ENCODE measurements at regions not wholly inside any gene's neighbourhood (a gene's known extent, or its start where the extent isn't known, plus 50 kb on each side); places are given as distances from the start of the nearest gene placed in this dataset.

DNA sequence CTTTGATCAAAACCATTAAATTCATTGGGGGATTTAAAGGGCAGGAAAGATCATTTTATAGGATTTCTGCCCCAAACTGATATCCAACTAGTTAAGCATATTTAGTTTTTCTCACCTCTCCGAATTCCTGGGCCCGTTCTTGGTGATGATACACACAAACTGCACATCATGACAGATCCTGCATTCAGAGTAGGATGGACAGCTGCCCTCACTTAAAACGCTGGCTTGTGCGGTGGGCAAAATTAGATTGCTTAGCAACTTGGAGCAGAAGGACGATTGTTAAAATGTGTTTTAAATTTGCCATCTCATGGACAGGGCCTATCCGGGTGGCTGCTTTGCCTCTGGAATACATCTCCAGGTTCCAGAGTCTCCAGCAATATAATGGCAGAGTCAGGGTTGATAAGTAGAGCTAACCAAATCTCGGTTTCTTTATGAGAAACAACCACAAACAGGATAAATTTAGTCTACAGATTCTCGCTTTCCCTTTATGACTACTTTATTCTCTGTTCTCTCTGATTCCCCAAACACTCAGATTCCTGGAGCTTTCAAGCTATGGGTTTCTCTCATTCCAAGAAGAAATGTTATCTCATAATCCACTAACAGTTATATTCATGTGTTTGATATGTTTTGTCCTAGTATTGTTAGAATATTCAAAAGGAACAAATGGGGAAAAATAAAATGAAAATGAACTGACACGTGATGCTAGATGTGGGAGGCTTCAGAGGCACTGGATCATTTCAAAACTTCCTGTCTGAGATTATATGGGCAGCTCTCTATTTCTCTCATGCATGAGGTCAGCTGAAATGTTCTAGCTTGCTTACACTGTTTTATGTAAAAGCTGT, 1014.1 kb upstream of the SEMA6D start:
- Mint-ChIP-seq H3K27ac (no peak overlapping the region), H3K4me3 (no peak overlapping the region), H3K9me3 (ENCODE audit: insufficient read depth) (peaks cover 9% of the 10 kb centered on the region), H3K27me3 (no peaks in the 10 kb centered on the region), H3K4me1 (no peaks in the 10 kb centered on the region)
- Histone ChIP-seq H3K4me1 (ENCODE audit: control insufficient read depth in 2 of 2, insufficient read depth in 2 of 2, low read length in 2 of 2) (no peaks in the 10 kb centered on the region), H3K36me3 (replicated peaks in 1 of 2; ENCODE audit: control extremely low read depth in 1 of 2, control insufficient read depth in 1 of 2, extremely low read depth in 1 of 2, insufficient read depth in 2 of 2, low read length in 1 of 2) (no peaks in the 10 kb centered on the region), H3K4me2 (replicated peaks; ENCODE audit: low read depth, low read length, poor library complexity, severe bottlenecking) (no peak overlapping the region), H3K9me3 (ENCODE audit: control extremely low read depth in 1 of 3, control insufficient read depth in 2 of 3, insufficient read depth in 1 of 3, low read length in 2 of 3) (no peaks in the 10 kb centered on the region), H2AFZ (ENCODE audit: insufficient read depth, low read depth, low read length, poor library complexity, severe bottlenecking) (no peak overlapping the region), H3K9ac (ENCODE audit: low read length) (no peak overlapping the region), H3K27me3 (replicated peaks in 1 of 4; ENCODE audit: control extremely low read depth in 1 of 4, control insufficient read depth in 3 of 4, insufficient read depth in 4 of 4, low read length in 3 of 4) (no peaks in the 10 kb centered on the region), H4K20me1 (ENCODE audit: control insufficient read depth, insufficient read depth, low read length, poor library complexity, severe bottlenecking) (no peaks in the 10 kb centered on the region), H3K4me3 (ENCODE audit: control extremely low read depth in 1 of 5, extremely low read depth in 1 of 5, insufficient read depth in 1 of 5, low read depth in 2 of 5, low read length in 4 of 5) (no peak overlapping the region), H3K79me2 (ENCODE audit: control insufficient read depth, insufficient read depth, low read length) (no peaks in the 10 kb centered on the region), H3K27ac (ENCODE audit: low read length in 2 of 2) (no peak overlapping the region)
- WGBS (ENCODE audit: insufficient coverage): 79% methylated on average over 6 of the region's 9 CpGs
- intact Hi-C loops (cut with micrococcal nuclease): no loop called here
- ATAC-seq (ENCODE audit: low read depth) (no peak), DNase-seq (no peak)
- no peak for TF ChIP-seq EZH2 (IDR thresholded peaks at IDR 0.05; ENCODE audit: borderline replicate concordance, insufficient read depth, low read depth, low read length, poor library complexity, severe bottlenecking)
- TF ChIP-seq, protein P1, sequence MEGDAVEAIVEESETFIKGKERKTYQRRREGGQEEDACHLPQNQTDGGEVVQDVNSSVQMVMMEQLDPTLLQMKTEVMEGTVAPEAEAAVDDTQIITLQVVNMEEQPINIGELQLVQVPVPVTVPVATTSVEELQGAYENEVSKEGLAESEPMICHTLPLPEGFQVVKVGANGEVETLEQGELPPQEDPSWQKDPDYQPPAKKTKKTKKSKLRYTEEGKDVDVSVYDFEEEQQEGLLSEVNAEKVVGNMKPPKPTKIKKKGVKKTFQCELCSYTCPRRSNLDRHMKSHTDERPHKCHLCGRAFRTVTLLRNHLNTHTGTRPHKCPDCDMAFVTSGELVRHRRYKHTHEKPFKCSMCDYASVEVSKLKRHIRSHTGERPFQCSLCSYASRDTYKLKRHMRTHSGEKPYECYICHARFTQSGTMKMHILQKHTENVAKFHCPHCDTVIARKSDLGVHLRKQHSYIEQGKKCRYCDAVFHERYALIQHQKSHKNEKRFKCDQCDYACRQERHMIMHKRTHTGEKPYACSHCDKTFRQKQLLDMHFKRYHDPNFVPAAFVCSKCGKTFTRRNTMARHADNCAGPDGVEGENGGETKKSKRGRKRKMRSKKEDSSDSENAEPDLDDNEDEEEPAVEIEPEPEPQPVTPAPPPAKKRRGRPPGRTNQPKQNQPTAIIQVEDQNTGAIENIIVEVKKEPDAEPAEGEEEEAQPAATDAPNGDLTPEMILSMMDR (IDR thresholded peaks at IDR 0.05): no peak
- CTCF ChIA-PET: no interaction called here
- POLR2A ChIA-PET: no interaction called here

DNA sequence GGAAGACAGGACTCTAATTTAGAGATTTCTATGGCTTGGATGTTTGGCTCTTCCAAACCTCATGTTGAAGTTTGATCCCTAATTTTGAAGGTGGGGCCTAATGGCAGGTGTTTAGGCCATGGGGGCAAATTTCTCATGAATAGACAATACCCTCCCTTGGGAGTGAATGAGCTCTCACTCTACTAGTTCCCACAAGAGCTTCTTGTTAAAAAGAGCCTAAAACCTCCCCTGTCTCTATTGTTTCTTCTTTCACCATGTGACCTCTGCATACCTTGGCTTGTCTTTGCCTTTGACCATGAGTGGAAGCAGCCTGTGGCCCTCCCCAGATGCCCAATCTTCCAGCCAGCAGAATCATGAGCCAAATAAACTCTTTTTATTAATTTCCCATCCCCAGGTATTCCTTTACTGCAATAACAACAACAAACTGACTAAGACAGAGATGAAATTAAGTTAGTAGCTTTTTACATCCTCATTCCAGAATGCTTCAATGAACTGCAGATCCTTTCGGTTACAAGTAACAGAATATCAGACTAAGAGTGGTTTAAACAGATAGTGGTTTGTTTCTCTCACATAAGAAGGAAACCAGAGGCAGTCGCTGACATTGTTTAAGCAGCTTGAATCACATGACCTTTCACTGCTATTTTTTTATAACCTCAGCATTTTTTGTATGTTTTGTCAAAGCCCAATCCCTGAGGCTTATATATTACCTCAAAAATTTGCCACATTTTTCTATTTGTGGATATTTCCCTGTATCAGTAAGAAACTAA, 1013.3 kb upstream of the SEMA6D start:
- no peak overlapping the region for H3K4me2 ChIP-seq (replicated peaks; ENCODE audit: low read depth, low read length, poor library complexity, severe bottlenecking)
- peaks cover 9% of the 10 kb centered on the region for H3K9me3 Mint-ChIP-seq (ENCODE audit: insufficient read depth)
- H3K27ac Mint-ChIP-seq: no peak overlapping the region
- H3K27ac ChIP-seq (ENCODE audit: low read length in 2 of 2): no peak overlapping the region
- H3K27me3 Mint-ChIP-seq: no peaks in the 10 kb centered on the region
- intact Hi-C loops (cut with micrococcal nuclease): no loop called here
- DNase-seq (no peak), ATAC-seq (ENCODE audit: low read depth) (no peak)
- H3K36me3 ChIP-seq (replicated peaks in 1 of 2; ENCODE audit: control extremely low read depth in 1 of 2, control insufficient read depth in 1 of 2, extremely low read depth in 1 of 2, insufficient read depth in 2 of 2, low read length in 1 of 2): no peaks in the 10 kb centered on the region
- H3K4me1 Mint-ChIP-seq: no peaks in the 10 kb centered on the region
- TF ChIP-seq EZH2 (IDR thresholded peaks at IDR 0.05; ENCODE audit: borderline replicate concordance, insufficient read depth, low read depth, low read length, poor library complexity, severe bottlenecking): no peak
- TF ChIP-seq, protein P1 (IDR thresholded peaks at IDR 0.05): no peak
- no peaks in the 10 kb centered on the region for H4K20me1 ChIP-seq (ENCODE audit: control insufficient read depth, insufficient read depth, low read length, poor library complexity, severe bottlenecking)
- no peak overlapping the region for H3K4me3 Mint-ChIP-seq
- H3K27me3 ChIP-seq (replicated peaks in 1 of 4; ENCODE audit: control extremely low read depth in 1 of 4, control insufficient read depth in 3 of 4, insufficient read depth in 4 of 4, low read length in 3 of 4): no peaks in the 10 kb centered on the region
- CTCF ChIA-PET: no interaction called here
- POLR2A ChIA-PET: no interaction called here
- H2AFZ ChIP-seq (ENCODE audit: insufficient read depth, low read depth, low read length, poor library complexity, severe bottlenecking): no peak overlapping the region
- no CpG with 5 or more reads among the region's 2 CpGs for WGBS (ENCODE audit: insufficient coverage)
- H3K9me3 ChIP-seq (ENCODE audit: control extremely low read depth in 1 of 3, control insufficient read depth in 2 of 3, insufficient read depth in 1 of 3, low read length in 2 of 3): no peaks in the 10 kb centered on the region
- no peaks in the 10 kb centered on the region for H3K79me2 ChIP-seq (ENCODE audit: control insufficient read depth, insufficient read depth, low read length)
- no peak overlapping the region for H3K9ac ChIP-seq (ENCODE audit: low read length)
- H3K4me3 ChIP-seq (ENCODE audit: control extremely low read depth in 1 of 5, extremely low read depth in 1 of 5, insufficient read depth in 1 of 5, low read depth in 2 of 5, low read length in 4 of 5): no peak overlapping the region
- H3K4me1 ChIP-seq (ENCODE audit: control insufficient read depth in 2 of 2, insufficient read depth in 2 of 2, low read length in 2 of 2): no peaks in the 10 kb centered on the region

All from B cell (primary cell).